AG10803 (cell line): ENCODE measurements at regions not wholly inside any gene's neighbourhood (a gene's known extent, or its start where the extent isn't known, plus 50 kb on each side); places are given as distances from the start of the nearest gene placed in this dataset.
A peak's percentile ranks its signal among the peaks of the same experiment; 100 is the strongest.

Experiments
- DNase-seq: peaks from one replicate; pipeline ENCODE4 v3.0.0; 2010; ENCODE audit warnings: low read depth
- H3K4me3 ChIP-seq: 2 replicates; pipeline ENCODE4 v1.5.1; 2011; ENCODE audit warnings: mild to moderate bottlenecking, low read length, control low read depth
- CTCF ChIP-seq: conservative IDR thresholded peaks from 2 replicates; pipeline ENCODE4 v1.5.1; 2011; ENCODE audit warnings: mild to moderate bottlenecking, low read length, control low read depth, inconsistent platforms

- H3K4me3 ChIP-seq: no peak overlapping the region
- DNase-seq: peak; percentile 33
- no peak for TF ChIP-seq CTCF
These were observed 110.8 kb upstream of the KAZN start for GRCh38 chr1:14487671-14488070.

GRCh38 chr1:14494911-14495310 is 103.6 kb upstream of the KAZN start:
- H3K4me3 ChIP-seq: no peak overlapping the region
- TF ChIP-seq CTCF: no peak
- DNase-seq: no peak

GRCh38 chr1:14495381-14495780 is 103.1 kb upstream of the KAZN start:
- no peak for TF ChIP-seq CTCF
- H3K4me3 ChIP-seq: no peak overlapping the region
- no peak for DNase-seq

GRCh38 chr1:14495996-14496395 is 102.5 kb upstream of the KAZN start:
- DNase-seq: no peak
- no peak overlapping the region for H3K4me3 ChIP-seq
- TF ChIP-seq CTCF: no peak

DNA sequence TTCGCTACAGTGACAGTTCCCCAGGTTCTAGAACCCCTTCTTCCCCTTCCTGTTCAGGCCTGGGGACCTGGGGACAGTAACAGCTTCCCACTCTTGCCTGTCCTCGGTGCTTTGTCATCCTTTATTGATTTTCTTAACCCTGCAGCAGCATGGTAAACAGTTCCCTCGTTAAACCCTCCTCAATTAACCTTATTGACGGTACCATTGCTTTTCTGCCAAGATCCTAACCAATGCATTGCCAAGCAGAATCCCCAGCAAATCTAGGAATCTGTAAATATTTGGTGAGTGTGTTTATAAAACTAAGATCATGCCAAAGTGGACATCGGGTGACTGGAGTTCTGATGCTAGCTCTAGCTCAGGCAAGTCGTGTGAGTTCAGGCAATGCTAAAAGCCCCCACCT is 99.6 kb upstream of the KAZN start:
- TF ChIP-seq CTCF: no peak
- DNase-seq: no peak
- no peak overlapping the region for H3K4me3 ChIP-seq

DNA sequence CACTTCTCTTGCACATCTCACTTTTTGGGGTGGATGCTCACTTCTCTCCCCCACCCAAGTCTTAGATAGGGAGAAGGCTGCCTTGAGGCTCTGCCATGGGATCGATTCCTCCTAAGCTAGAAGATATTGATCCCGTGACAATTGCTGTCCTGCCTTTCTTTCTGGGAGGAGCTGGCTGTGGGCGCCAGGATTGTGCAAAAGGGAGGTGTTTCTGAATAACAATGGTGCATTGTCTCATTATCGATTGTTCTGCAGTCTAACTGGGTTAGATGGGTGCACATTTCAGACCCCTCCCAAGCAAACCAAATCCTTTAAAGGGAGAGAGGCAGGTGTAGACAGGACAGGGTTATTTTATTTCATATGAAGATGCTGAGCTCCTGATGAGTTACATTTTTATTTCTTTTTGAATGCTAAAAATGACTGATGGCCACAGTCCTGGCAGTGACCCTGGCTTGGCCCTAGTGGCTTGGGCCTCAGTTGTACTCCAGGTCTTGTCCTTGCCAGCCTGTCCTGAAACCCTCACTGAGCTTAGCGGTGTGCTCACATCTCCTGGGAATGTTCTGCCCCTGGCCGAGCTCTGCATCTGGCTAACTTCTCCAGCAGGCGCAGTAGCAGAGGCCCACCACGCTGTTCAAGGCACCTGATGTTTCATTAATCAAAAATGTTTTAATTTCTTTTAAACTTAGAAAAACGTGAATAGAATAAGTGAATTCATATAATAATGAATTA is 99.0 kb upstream of the KAZN start:
- no peak overlapping the region for H3K4me3 ChIP-seq
- no peak for DNase-seq
- TF ChIP-seq CTCF: no peak

DNA sequence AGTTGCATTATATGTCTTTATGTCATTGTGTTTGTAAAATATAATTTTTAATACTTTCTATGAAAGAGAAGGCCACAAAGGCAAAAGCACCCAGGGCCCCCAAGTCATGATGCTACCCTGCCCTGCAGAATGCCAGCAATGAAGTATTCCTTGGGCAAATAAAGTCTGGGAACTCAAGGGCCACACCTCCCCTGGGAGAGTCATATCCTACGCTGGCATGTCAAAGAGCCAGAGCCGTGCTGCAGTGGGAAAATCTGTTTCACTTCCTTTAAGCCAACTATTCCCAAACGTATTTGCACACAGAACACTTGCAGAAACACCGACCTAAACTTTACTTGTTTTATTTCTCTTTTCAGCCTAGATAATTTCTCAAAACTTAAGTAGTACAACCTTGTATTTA is 98.4 kb upstream of the KAZN start:
- no peak for TF ChIP-seq CTCF
- H3K4me3 ChIP-seq: no peak overlapping the region
- DNase-seq: no peak
